ENCODE measurements at regions not wholly inside any gene's neighbourhood (a gene's known extent, or its start where the extent isn't known, plus 50 kb on each side); places are given as distances from the start of the nearest gene placed in this dataset.

GRCh38 chr2:52082646-52083045 is 1050.7 kb upstream of the NRXN1 start:
- TF ChIP-seq CTCF (IDR thresholded peaks at IDR 0.05; ENCODE audit: borderline replicate concordance, control extremely low read depth, extremely low read depth, insufficient read depth, missing control alignments), result no peak
- in situ Hi-C loops (cut with MboI; ENCODE audit: low sequenced_read_pairs, unreplicated experiment), result no loop called here
- no peak for DNase-seq (ENCODE audit: low spot score)

- in situ Hi-C loops (cut with MboI; ENCODE audit: low sequenced_read_pairs, unreplicated experiment), result no loop called here
- no peak for TF ChIP-seq CTCF (IDR thresholded peaks at IDR 0.05; ENCODE audit: borderline replicate concordance, control extremely low read depth, extremely low read depth, insufficient read depth, missing control alignments)
- no peak for DNase-seq (ENCODE audit: low spot score)
Measured at GRCh38 chr2:52079602-52080001, 1047.7 kb upstream of the NRXN1 start.

GRCh38 chr2:52077159-52077558 is 1045.2 kb upstream of the NRXN1 start:
- in situ Hi-C loops (cut with MboI; ENCODE audit: low sequenced_read_pairs, unreplicated experiment), result no loop called here
- TF ChIP-seq CTCF (IDR thresholded peaks at IDR 0.05; ENCODE audit: borderline replicate concordance, control extremely low read depth, extremely low read depth, insufficient read depth, missing control alignments), result no peak
- no peak for DNase-seq (ENCODE audit: low spot score)

- DNase-seq (ENCODE audit: low spot score), result no peak
- in situ Hi-C loops (cut with MboI; ENCODE audit: low sequenced_read_pairs, unreplicated experiment), result no loop called here
- TF ChIP-seq CTCF (IDR thresholded peaks at IDR 0.05; ENCODE audit: borderline replicate concordance, control extremely low read depth, extremely low read depth, insufficient read depth, missing control alignments), result no peak
Measured at GRCh38 chr2:52074130-52074719, 1042.3 kb upstream of the NRXN1 start.

GRCh38 chr2:52072949-52073348 is 1041.0 kb upstream of the NRXN1 start:
- no peak for TF ChIP-seq CTCF (IDR thresholded peaks at IDR 0.05; ENCODE audit: borderline replicate concordance, control extremely low read depth, extremely low read depth, insufficient read depth, missing control alignments)
- in situ Hi-C loops (cut with MboI; ENCODE audit: low sequenced_read_pairs, unreplicated experiment), result no loop called here

DNA sequence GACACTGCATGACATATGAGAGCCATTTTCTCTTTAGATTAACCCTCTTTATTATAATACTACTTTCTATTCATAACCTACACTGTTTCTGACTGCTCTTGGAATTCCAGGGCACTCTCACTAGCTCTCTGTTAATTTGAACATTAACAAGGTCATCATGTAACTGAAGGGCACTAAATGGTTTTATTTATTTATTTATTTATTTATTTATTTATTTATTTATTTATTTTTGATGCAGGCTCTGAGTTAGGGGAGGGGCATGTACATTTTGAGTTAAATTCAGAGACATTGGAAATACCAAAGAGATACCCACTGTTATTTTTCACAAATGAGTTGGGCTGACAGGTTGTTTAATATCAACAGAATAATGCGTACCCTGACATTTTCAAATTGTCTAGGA is 1038.7 kb upstream of the NRXN1 start:
- DNase-seq (ENCODE audit: low spot score), result no peak
- in situ Hi-C loops (cut with MboI; ENCODE audit: low sequenced_read_pairs, unreplicated experiment), result no loop called here
- no peak for TF ChIP-seq CTCF (IDR thresholded peaks at IDR 0.05; ENCODE audit: borderline replicate concordance, control extremely low read depth, extremely low read depth, insufficient read depth, missing control alignments)

More at GRCh38 chr2:52072949-52073348, 1041.0 kb upstream of the NRXN1 start:
- DNase-seq (ENCODE audit: low spot score), result no peak
